ENCODE measurements at regions not wholly inside any gene's neighbourhood (a gene's known extent, or its start where the extent isn't known, plus 50 kb on each side); places are given as distances from the start of the nearest gene placed in this dataset.
A peak's percentile ranks its signal among the peaks of the same experiment; 100 is the strongest.

GRCh38 chr16:49216593-49216992 is 65.0 kb downstream of the CBLN1 start:
- no peak for DNase-seq

DNA sequence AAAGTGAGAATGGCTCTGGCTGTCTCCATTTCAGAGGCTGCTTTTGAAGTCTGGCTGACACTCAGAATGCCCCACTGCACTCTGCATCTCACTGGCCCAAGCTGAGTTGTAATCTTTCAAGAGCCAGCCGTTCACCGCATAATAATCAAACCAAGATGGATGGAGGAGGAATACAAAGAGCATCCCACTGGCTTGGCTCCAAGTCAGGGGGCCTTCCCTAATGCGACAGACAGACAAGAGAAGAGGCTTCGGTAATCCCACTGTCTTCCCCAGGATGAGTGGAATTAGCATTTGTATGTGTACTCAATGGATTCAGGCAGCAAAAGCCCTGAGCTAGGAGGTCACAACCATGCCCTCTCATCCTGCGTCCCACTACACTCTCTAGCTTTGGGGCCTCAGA is 68.0 kb downstream of the CBLN1 start:
- DNase-seq, result no peak

- no peak for DNase-seq
Measured at GRCh38 chr16:49204191-49204590, 77.4 kb downstream of the CBLN1 start.

DNA sequence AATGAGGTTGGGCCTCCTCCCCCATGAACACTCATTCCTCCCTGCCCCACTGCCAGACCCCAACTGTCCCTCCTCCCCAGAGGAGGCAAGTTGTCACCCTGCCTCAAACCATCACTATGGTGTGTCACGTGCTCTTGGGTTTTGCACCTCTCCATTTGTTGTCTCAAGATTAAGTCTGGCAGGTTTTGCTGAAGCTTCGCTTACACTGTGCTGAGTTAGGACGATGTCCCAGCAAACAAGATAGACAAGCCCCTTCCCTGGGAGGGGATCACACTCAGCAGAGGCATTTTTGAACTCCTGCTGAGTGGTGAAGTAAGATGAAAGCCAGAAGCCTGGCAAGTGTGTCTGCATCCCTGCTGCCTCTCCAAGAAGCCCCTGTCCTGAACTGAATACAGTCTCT is 78.3 kb downstream of the CBLN1 start:
- DNase-seq, result no peak

DNA sequence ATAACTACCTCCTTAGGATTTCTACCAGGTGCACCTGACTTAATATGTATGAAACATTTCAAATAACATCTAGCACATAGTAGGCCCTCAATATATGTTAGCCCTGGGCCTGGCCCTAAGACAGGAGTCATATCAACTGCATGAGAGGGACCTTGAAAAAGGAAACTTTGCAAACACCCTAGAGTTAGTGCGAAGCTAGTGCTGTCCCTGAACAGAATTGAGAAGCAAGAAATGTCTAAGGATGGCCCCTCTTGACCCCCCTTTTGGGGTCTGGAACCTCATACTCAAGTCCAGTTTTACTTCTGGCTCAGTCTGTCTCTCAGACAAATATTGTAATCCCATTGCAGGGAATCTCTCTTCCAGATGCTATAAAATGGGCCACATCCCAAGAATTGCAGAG is 80.5 kb downstream of the CBLN1 start:
- no peak for DNase-seq

DNA sequence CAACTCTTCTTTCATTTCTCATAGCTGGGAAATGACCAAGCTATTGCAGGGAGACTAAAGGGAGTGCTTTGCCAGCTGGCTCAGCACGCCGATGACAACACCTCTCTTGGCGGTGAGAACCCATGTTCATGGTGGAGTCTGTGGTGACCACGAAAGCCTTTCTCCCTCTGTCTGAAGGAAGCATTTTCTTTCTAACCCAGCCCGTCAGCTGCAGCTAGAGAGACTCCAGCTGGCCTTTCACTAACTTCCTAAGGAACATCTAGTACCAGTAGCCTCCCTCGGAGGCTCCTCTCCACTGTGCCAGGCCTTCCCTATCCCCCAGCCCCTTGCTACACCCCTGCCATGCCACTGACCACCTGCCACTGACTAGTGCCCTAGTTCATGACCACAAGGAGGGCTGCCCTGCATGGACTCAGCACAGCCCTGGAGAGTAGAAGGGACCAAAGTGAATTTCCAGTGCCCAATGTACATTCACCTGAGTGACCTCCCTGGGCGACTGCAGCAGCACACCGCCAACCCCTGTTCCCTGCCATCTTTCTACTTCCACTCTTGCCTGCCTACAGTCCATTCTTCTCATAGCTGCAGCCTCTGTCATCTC is 81.3 kb downstream of the CBLN1 start:
- DNase-seq, result no peak

DNA sequence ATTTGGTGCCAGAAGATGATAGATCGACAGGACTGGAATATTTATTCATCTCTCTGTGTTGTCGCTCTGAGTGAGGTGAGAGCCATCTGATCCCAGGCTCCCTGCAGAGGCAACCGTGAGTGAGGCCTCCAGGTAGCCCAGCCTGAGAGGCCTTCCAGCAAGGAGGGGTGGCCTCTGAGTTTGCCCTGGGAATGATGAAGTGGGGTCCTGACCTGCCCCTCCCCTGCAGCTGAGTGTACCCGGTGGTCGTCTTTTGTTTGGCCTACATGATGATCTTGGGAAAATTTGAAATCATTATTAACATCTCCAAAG is 86.4 kb downstream of the CBLN1 start:
- no peak for DNase-seq

GRCh38 chr16:49194537-49195236 is 87.0 kb downstream of the CBLN1 start:
- DNase-seq, result no peak

- DNase-seq, result no peak
Measured at GRCh38 chr16:49193596-49193995, 88.0 kb downstream of the CBLN1 start.

DNA sequence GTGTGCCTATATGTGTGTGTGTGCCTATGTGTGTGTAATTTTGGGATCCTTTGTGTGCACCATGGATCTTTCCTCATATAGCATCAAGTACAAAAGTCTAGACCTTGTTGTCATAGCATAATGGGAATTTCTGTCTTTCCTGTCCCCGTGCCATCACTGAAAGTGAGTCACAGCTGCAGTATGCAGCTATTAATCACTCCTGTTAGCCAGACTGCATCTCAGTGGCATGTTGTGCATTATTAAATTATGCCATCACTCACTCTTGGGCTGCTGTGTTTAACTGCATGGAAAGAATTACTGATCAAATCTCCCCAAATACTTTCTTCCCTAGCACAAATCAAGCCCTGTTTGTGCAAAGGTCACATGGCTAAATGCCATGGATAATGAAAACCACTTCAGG is 92.4 kb downstream of the CBLN1 start:
- DNase-seq, result no peak

DNA sequence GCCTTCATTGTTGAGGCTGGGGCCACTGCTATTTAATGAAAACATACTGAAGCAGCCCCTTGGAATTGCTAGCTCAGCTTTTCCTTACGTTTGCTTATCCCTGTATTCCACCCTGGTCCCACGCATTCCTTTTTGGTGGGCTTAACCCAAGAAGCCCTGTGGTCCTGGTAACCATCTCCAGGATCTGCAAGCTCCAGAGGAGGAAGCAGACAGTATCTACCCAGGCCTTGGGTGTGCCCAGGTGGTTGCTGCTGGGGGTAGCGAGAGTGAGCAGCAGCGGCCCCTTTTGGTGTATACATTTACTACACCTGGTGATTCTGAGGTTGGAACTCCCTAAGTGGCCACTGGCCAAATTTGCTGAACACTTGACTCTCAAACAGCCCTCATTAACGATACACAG is 97.7 kb downstream of the CBLN1 start:
- DNase-seq, result peak; percentile 2

GRCh38 chr16:49181791-49182518 is 99.7 kb downstream of the CBLN1 start:
- no peak for DNase-seq

DNA sequence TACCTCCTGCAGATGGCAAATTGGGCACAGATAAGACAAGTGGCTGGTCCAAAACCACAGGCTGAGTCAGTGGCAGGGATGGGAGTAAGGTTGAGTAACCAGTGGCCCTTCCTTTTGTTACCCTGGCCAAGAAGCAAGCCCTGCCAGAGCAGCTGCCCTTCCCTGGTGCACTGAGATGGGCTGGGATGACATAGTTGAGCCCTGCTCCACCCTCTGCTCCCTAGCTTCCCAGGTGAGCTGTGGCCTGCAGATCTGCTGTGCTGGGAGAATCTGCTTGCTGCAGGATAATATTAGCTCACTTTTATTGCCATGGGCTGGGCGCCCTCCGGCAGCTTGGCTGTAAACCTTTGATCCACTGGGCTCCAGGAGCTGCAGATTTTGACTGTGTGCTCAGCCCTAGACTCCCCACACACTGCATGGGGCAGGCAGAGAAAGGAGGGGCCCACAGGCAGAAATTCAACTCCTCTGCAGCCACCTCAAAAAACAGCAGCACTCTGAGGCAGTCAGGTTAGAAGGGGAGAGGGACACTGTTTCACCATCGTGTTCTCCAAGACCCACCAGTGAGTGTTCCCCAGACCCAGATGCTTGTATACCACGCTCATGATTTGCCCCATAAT is 101.8 kb downstream of the CBLN1 start:
- no peak for DNase-seq

GRCh38 chr16:49168126-49168525 is 113.5 kb downstream of the CBLN1 start:
- DNase-seq, result no peak

- DNase-seq, result no peak
Measured at GRCh38 chr16:49165025-49165424, 116.6 kb downstream of the CBLN1 start.

DNA sequence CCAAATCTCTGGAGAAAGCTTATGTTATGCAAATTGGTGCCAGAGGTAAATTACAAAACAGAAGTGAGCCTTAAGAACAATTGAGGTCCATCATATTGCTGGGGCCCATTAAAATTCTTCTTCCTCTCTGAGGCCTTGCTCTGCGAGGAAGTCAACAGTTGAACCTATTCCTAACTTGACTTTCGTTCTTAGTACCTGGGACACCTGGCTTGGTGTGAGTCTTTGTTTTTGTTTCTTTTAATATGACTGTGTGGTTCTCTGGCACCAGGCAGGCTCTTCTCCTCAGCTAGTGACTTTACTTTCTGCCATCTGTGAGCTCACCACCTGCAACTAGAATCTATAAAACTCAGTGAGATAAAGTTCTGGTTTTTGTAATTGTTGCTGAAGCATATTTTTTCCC is 120.4 kb downstream of the CBLN1 start:
- DNase-seq, result no peak

DNA sequence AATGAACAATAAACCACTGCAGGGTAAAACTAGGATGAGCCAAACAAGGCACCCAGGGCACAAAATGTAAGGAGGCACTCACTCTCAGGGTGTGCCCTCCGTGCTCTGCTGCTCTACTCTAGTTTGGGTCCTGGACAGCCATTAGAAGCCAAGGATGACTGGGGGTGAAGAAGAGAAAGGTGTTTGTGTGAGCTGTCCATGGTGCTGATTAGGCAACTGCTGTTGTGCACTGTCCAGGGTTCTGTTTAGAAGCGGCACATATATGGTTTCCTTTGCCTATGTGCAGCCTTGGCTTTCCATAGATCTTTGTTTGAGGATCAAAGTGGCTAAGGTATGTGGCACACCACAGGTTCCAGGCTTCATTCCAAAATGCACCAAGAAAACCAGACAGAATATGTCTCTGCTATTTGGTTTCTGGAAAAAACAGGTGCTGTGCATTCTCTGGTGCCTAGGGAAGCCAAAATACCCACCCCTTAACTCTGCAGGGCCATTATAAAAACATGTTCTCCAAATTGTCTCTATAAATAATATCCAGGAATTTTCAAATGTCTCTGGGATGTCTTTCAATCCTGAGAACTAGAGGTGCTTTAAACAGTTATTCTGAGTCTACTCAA is 123.5 kb downstream of the CBLN1 start:
- DNase-seq, result no peak

- DNase-seq, result no peak
Measured at GRCh38 chr16:49150341-49150740, 131.3 kb downstream of the CBLN1 start.

GRCh38 chr16:49148410-49148809 is 133.2 kb downstream of the CBLN1 start:
- no peak for DNase-seq

GRCh38 chr16:49140618-49141017 is 141.0 kb downstream of the CBLN1 start:
- no peak for DNase-seq

DNA sequence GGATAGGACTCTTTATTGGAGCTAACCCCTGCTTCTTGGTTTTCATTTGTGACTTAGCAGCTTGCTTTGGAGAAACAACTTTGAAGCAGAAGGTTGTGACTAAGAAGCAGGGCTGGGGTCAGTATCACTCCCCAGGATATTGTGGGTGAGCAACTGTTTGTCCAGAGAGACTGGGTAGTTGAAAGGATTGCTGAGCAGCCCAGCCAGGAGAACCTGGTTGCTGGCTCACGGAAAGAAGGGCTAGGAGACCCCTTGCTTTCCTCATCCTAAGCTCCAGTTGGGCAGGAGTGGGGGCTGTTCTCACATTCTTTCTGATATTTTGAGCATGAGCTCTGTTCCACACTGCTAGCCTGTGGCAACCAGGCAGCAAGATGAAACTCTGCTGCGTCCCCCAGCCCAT is 151.2 kb downstream of the CBLN1 start:
- no peak for DNase-seq

GRCh38 chr16:49129935-49130334 is 151.7 kb downstream of the CBLN1 start:
- no peak for DNase-seq

- DNase-seq, result no peak
Measured at GRCh38 chr16:49128740-49129139, 152.9 kb downstream of the CBLN1 start.

- DNase-seq, result no peak
Measured at GRCh38 chr16:49127103-49127502, 154.5 kb downstream of the CBLN1 start.
